Right cardiac atrium (tissue), 5 donors: ENCODE measurements at regions not wholly inside any gene's neighbourhood (a gene's known extent, or its start where the extent isn't known, plus 50 kb on each side); places are given as distances from the start of the nearest gene placed in this dataset.

Source experiments
- ATAC-seq, 2 donors: fragments of 200-7000 bp; cut with Tn5 transposase; one replicate each; pipeline versions ENCODE4 v1.8.0 to v1.9.1; 2020; ENCODE audit warnings: moderate library complexity in 2 of 2, mild to moderate bottlenecking in 1 of 2
- DNase-seq, 3 donors: peaks; one replicate each; pipeline ENCODE4 v3.0.0-alpha.2; 2020
- H3K27ac ChIP-seq: one replicate; pipeline ENCODE4 v1.5.1; 2013; ENCODE audit warnings: mild to moderate bottlenecking, low read length, control low read depth, moderate library complexity
- H3K27me3 ChIP-seq: one replicate; pipeline ENCODE4 v1.6.1; 2013; ENCODE audit not compliant: control insufficient read depth, insufficient read depth
- H3K4me1 ChIP-seq: one replicate; pipeline ENCODE4 v1.6.1; 2013; ENCODE audit warnings: low read length; ENCODE audit not compliant: control insufficient read depth, insufficient read depth
- H3K4me3 ChIP-seq: one replicate; pipeline ENCODE4 v1.5.1; 2013; ENCODE audit warnings: low read length, control low read depth
- H3K9me3 ChIP-seq: one replicate; pipeline ENCODE4 v1.6.1; 2013; ENCODE audit warnings: low read length; ENCODE audit not compliant: control insufficient read depth
- WGBS: extraction: QIAGEN DNeasy Blood & Tissue Kit; methylation state at CpG from one replicate; pipeline ENCODE4 v1.1.7; 2013; 5-methylcytosine and 5-hydroxymethylcytosine counted together
- intact Hi-C, 4 donors: fragments of 100-400 bp; cut with DNase I; formaldehyde crosslinking; loops; one replicate each; pipeline versions ENCODE4 v1.11.0 to v1.14.0; 2022 to 2023
- donor health status: healthy with polysubstance abuse.
- donor health status: DM: no; HTN: yes; CAD: no.
- donor health status: DM: no; HTN: no; CAD: no.
- donor health status: DM: no; HTN: yes; CAD: no; lungs with severe emphysema.
- donor health status: DM: yes; HTN: yes; CAD: no.

DNA sequence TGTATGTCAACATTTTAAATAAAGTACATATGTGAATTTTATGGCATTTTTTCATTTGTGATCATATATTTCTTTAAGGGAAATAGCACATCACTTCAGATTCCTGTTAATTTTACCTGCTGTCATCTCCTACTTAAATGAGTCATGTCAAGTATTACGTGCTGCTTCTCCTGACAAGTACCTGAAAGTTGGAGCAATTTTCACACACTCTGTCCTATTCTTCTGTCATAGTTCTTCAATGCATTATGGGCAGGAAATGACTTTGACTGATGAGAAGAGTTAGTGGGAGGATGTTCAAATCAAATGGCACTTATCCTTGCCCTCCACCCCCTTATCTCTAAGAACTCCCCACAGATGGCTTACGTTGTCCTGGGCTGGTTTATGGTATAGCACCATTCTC, 64.2 kb upstream of the SYTL5 start:
- intact Hi-C loops = no loop called here
- Histone ChIP-seq H3K4me1 (no peaks in the 10 kb centered on the region), H3K4me3 (no peak overlapping the region), H3K9me3 (no peaks in the 10 kb centered on the region), H3K27me3 (no peaks in the 10 kb centered on the region), H3K27ac (no peak overlapping the region)
- ATAC-seq (no peak), DNase-seq (no peak)
- WGBS = 76% methylated on average over 2 of the region's 2 CpGs

- intact Hi-C loops = no loop called here
- DNase-seq = no peak
- Histone ChIP-seq H3K27me3 (no peaks in the 10 kb centered on the region), H3K9me3 (no peaks in the 10 kb centered on the region), H3K4me3 (no peak overlapping the region), H3K4me1 (no peaks in the 10 kb centered on the region), H3K27ac (no peak overlapping the region)
- WGBS = 76% methylated on average over 6 of the region's 6 CpGs
- no peak for ATAC-seq
Observed at GRCh38 chrX:37943554-37944344, 62.6 kb upstream of the SYTL5 start.

DNA sequence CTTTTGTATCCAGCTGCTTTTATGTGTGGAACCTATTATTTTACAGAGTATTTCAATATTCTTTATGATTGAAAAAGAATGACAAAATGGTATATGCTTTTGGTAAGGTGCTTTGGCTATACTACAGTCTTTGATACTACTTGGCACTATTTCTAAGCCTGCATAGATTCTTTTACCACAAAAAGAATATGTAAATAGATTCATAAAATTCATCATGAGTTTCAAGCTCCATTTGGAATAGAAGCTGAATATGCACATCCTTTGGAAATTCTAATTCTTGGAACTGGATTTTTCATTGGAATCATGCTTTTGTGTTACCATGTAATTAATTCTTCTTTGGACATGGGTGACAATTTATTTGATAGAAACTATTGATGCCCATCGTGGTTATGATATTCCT, 60.2 kb upstream of the SYTL5 start:
- no peak for ATAC-seq
- 91% methylated on average over 1 of the region's 1 CpG for WGBS
- intact Hi-C loops = no loop called here
- DNase-seq = no peak
- H3K27me3 ChIP-seq = no peaks in the 10 kb centered on the region
- no peak overlapping the region for H3K27ac ChIP-seq
- H3K4me1 ChIP-seq = no peaks in the 10 kb centered on the region
- H3K9me3 ChIP-seq = no peaks in the 10 kb centered on the region
- H3K4me3 ChIP-seq = no peak overlapping the region

DNA sequence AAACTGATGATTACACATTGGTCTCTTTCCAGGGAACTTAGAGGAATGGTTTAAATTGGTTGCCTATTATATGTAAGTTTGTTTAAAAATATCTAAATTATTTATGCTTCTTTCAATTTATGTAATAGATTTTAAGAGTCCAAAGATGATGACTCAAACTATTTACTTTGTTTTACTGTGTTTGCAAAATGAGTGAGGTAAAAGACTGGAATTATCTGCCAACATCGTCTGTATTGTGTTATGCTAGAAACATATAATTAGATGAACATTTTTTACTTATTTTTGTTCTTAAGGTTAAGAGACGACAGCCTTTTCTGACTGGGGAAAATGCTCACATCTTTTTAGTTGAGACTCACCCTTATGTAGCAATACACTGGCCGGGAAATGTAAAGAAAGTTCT, 51.1 kb upstream of the SYTL5 start:
- intact Hi-C loops = no loop called here
- 86% methylated on average over 3 of the region's 3 CpGs for WGBS
- Histone ChIP-seq H3K4me1 (no peaks in the 10 kb centered on the region), H3K9me3 (no peaks in the 10 kb centered on the region), H3K27ac (no peak overlapping the region), H3K4me3 (no peak overlapping the region), H3K27me3 (no peaks in the 10 kb centered on the region)
- ATAC-seq (no peak), DNase-seq (no peak)

GRCh38 chrX:37956223-37956622, 50.1 kb upstream of the SYTL5 start:
- intact Hi-C loops = no loop called here
- ATAC-seq (no peak), DNase-seq (no peak)
- H3K4me1 ChIP-seq = no peaks in the 10 kb centered on the region
- H3K27me3 ChIP-seq = no peaks in the 10 kb centered on the region
- H3K4me3 ChIP-seq = no peak overlapping the region
- no peak overlapping the region for H3K27ac ChIP-seq
- no peaks in the 10 kb centered on the region for H3K9me3 ChIP-seq
- 84% methylated on average over 3 of the region's 3 CpGs for whole genome bisulfite sequencing
